SU-DHL-6 (cell line): ENCODE measurements at regions not wholly inside any gene's neighbourhood (a gene's known extent, or its start where the extent isn't known, plus 50 kb on each side); places are given as distances from the start of the nearest gene placed in this dataset.

Source experiments
- EZH2phosphoT487 ChIP-seq: fragments of 200-600 bp; sonication (generic), shearing (Covaris generic); conservative IDR thresholded peaks from 2 replicates; pipeline ENCODE4 v1.6.1; 2018; ENCODE audit warnings: mild to moderate bottlenecking, antibody characterized with exemption, low read length, moderate library complexity, mixed read lengths
- TF ChIP-seq, protein P1 (sequence below): fragments of 200-600 bp; sonication (generic); IDR thresholded peaks from one replicate; pipeline ENCODE4 v1.5.1; 2017; ENCODE audit warnings: antibody characterized with exemption, mild to moderate bottlenecking, low read length, moderate library complexity; ENCODE audit not compliant: insufficient read depth, poor library complexity, severe bottlenecking

DNA sequence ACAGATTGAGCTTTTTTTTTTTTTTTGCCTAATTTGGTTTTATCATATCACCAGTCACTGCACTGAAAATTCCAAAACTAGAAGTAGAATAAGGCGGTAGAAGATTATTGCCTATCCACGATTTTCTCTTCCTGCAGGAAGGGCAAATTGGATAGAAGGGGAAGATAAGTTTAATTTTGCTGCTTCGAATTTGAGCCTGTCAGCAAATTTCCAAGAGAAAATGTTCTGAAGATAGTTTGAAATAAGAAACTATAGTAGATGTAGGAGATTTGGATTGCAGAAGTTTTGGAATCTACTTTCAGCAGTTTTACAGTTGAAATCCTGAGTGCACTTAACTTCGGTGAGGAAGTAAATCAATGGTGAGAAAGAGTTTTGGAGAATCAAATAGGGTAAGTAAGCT lies 164.9 kb downstream of the PTBP2 start:
- TF ChIP-seq, protein P1, sequence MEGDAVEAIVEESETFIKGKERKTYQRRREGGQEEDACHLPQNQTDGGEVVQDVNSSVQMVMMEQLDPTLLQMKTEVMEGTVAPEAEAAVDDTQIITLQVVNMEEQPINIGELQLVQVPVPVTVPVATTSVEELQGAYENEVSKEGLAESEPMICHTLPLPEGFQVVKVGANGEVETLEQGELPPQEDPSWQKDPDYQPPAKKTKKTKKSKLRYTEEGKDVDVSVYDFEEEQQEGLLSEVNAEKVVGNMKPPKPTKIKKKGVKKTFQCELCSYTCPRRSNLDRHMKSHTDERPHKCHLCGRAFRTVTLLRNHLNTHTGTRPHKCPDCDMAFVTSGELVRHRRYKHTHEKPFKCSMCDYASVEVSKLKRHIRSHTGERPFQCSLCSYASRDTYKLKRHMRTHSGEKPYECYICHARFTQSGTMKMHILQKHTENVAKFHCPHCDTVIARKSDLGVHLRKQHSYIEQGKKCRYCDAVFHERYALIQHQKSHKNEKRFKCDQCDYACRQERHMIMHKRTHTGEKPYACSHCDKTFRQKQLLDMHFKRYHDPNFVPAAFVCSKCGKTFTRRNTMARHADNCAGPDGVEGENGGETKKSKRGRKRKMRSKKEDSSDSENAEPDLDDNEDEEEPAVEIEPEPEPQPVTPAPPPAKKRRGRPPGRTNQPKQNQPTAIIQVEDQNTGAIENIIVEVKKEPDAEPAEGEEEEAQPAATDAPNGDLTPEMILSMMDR: no peak
- no peak for TF ChIP-seq EZH2phosphoT487
